ENCODE measurements at regions not wholly inside any gene's neighbourhood (a gene's known extent, or its start where the extent isn't known, plus 50 kb on each side); places are given as distances from the start of the nearest gene placed in this dataset.

DNA sequence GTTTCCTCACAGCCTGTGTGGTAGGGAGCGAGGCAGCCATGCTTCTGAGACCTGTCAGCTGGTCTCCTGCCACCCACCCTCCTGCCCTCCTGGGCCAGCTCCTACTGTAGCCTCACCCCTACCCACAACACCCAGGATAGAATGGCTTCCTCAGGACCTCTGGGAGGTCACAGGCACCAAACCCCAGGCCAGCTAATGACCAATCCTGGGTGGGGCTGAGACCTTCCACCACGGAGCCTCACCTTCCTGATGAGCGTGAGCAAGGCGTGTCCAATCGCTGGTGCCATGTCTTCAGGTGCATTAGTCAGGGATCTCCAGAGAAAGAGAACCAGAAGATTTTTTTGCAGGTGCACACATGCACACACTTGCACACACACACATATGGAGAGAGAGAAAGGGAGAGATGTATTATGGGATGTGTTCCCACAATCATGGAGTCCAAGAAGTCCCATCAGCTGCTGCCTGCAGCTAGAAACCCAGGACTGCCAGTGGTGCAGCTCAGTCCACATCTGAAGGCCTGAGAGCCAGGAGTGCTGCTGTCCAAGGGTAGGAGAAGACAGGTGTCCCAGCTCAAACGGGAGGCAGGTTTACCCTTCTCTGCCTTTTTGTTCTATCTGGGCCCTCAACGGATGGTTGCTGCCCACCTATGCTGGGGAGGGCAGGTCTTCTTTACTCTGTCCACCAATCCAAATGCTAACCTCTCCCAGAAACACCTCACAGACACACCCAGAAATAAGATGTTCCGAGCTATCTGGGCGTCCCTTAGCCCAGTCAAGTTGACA is 70.4 kb upstream of the HDAC4 start:
- Histone ChIP-seq H3K27ac (no peak overlapping the region), H3K27me3 (peaks cover 15% of the 10 kb centered on the region), H3K4me1 (ENCODE audit: control insufficient read depth in 1 of 2, insufficient read depth in 1 of 2, low read depth in 1 of 2, low read length in 1 of 2) (peaks cover under 1 to 3% of the 10 kb centered on the region in 2 experiments), H3K9me3 (no peaks in the 10 kb centered on the region), H3K36me3 (no peaks in the 10 kb centered on the region), H3K4me3 (ENCODE audit: low read depth in 1 of 2, low read length in 1 of 2) (no peak overlapping the region)
- no peak for TF ChIP-seq CTCF (IDR thresholded peaks at IDR 0.05)

- TF ChIP-seq CTCF (IDR thresholded peaks at IDR 0.05), result no peak
- Histone ChIP-seq H3K4me3 (ENCODE audit: low read depth in 1 of 2, low read length in 1 of 2) (no peak overlapping the region), H3K27ac (no peak overlapping the region), H3K4me1 (ENCODE audit: control insufficient read depth in 1 of 2, insufficient read depth in 1 of 2, low read depth in 1 of 2, low read length in 1 of 2) (peaks cover 9 to 11% of the 10 kb centered on the region in 2 experiments), H3K27me3 (peaks cover 15% of the 10 kb centered on the region), H3K36me3 (no peaks in the 10 kb centered on the region), H3K9me3 (no peaks in the 10 kb centered on the region)
Observed at GRCh38 chr2:239470151-239470900, 69.5 kb upstream of the HDAC4 start.

DNA sequence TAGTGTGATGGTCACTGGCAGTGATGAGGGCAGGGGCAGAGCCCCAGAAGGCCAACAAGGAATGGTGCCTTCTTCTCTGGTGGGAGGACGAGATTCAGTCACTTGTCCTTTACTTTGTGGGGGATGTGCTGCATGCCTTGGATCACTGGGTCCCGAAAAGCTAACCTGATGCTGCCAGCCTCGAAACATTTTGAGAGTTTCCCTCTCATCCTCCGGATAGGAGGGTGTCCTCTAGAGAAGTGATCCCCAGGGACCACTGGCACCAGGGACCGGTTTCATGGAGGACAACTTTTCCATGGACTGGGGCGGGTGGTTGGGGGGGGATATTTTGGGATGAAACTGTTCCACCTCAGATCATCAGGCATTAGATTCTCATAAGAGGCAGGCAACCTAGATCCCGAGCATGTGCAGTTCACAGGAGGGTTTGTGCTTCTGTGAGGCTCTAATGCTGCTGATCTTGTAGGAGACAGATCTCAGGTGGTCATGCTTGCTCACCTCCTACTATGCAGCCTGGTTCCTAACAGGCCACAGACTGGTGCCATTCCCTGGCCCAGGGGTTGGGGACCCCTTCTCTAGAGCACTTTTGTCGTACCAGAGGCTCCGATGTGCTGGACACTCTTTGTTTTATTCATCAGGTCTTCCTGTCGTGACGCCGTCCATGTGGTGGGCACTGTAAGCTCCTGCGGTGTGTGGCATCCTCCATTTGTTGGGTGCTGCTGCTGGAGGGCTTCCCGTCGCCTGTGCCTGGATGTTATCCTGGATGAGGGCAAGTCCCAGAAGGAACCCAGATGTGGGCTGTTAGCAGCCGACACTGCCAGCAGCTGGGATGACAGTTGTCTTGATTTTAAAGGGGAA is 68.5 kb upstream of the HDAC4 start:
- H3K9me3 ChIP-seq, result no peaks in the 10 kb centered on the region
- H3K27ac ChIP-seq, result no peak overlapping the region
- no peak overlapping the region for H3K4me3 ChIP-seq (ENCODE audit: low read depth in 1 of 2, low read length in 1 of 2)
- peaks cover 19% of the 10 kb centered on the region in 2 experiments for H3K4me1 ChIP-seq (ENCODE audit: control insufficient read depth in 1 of 2, insufficient read depth in 1 of 2, low read depth in 1 of 2, low read length in 1 of 2)
- TF ChIP-seq CTCF (IDR thresholded peaks at IDR 0.05), result no peak
- peaks cover 15% of the 10 kb centered on the region for H3K27me3 ChIP-seq
- H3K36me3 ChIP-seq, result no peaks in the 10 kb centered on the region

GRCh38 chr2:239468491-239469105 is 67.8 kb upstream of the HDAC4 start:
- no peak for TF ChIP-seq CTCF (IDR thresholded peaks at IDR 0.05)
- Histone ChIP-seq H3K27ac (no peak overlapping the region), H3K4me3 (ENCODE audit: low read depth in 1 of 2, low read length in 1 of 2) (no peak overlapping the region), H3K27me3 (peaks cover 15% of the 10 kb centered on the region), H3K4me1 (ENCODE audit: control insufficient read depth in 1 of 2, insufficient read depth in 1 of 2, low read depth in 1 of 2, low read length in 1 of 2) (peaks cover 19% of the 10 kb centered on the region in 2 experiments), H3K36me3 (no peaks in the 10 kb centered on the region), H3K9me3 (no peaks in the 10 kb centered on the region)

DNA sequence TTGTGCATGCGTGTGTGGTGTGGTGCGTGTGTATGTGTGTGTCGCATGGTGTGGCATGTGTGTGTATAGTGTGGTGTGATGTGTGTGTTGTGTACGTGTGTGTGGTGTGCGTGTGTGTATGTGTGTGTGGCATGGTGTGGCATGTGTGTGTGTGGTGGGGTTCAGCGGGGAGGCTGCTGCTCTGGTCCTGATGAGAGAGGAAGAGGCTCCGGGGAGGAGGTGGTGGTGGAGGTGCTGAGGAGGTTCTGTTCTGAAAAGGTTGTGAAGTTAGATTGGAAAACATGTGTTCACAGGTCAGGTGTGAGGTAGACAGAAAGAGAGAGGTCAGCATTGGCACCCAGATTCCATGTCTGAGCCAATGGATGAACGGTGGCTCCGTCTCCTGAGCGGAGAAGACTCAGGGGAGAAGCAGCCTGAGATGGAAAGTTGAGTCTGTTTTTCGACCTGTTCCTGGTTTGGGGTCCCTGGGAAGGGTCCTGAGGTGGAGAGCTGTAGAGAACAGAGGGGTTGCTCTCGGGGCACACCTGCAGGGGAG is 67.2 kb upstream of the HDAC4 start:
- Histone ChIP-seq H3K27ac (no peak overlapping the region), H3K4me1 (ENCODE audit: control insufficient read depth in 1 of 2, insufficient read depth in 1 of 2, low read depth in 1 of 2, low read length in 1 of 2) (peaks cover 19% of the 10 kb centered on the region in 2 experiments), H3K9me3 (no peaks in the 10 kb centered on the region), H3K27me3 (peaks cover 10% of the 10 kb centered on the region), H3K36me3 (no peaks in the 10 kb centered on the region), H3K4me3 (ENCODE audit: low read depth in 1 of 2, low read length in 1 of 2) (no peak overlapping the region)
- TF ChIP-seq CTCF (IDR thresholded peaks at IDR 0.05), result no peak
